Retinal pigment epithelial cell (primary cell): ENCODE measurements at regions not wholly inside any gene's neighbourhood (a gene's known extent, or its start where the extent isn't known, plus 50 kb on each side); places are given as distances from the start of the nearest gene placed in this dataset.

Experiments
- DNase-seq: peaks from one replicate; pipeline ENCODE4 v3.0.0-alpha.2; 2010; ENCODE audit warnings: low read depth
- H3K4me3 ChIP-seq: 2 replicates; pipeline ENCODE4 v1.5.1; 2011; ENCODE audit warnings: mild to moderate bottlenecking, low read length, control low read depth, moderate library complexity
- TF ChIP-seq, protein P1 (sequence below): conservative IDR thresholded peaks from 2 replicates; pipeline ENCODE4 v1.5.1; 2011; ENCODE audit warnings: low read depth, low read length, control low read depth, inconsistent platforms

- TF ChIP-seq, protein P1, sequence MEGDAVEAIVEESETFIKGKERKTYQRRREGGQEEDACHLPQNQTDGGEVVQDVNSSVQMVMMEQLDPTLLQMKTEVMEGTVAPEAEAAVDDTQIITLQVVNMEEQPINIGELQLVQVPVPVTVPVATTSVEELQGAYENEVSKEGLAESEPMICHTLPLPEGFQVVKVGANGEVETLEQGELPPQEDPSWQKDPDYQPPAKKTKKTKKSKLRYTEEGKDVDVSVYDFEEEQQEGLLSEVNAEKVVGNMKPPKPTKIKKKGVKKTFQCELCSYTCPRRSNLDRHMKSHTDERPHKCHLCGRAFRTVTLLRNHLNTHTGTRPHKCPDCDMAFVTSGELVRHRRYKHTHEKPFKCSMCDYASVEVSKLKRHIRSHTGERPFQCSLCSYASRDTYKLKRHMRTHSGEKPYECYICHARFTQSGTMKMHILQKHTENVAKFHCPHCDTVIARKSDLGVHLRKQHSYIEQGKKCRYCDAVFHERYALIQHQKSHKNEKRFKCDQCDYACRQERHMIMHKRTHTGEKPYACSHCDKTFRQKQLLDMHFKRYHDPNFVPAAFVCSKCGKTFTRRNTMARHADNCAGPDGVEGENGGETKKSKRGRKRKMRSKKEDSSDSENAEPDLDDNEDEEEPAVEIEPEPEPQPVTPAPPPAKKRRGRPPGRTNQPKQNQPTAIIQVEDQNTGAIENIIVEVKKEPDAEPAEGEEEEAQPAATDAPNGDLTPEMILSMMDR: no peak
- no peak overlapping the region for H3K4me3 ChIP-seq
- DNase-seq: no peak
Measured at GRCh38 chr6:99017150-99017549, 69.4 kb upstream of the FBXL4 start.

DNA sequence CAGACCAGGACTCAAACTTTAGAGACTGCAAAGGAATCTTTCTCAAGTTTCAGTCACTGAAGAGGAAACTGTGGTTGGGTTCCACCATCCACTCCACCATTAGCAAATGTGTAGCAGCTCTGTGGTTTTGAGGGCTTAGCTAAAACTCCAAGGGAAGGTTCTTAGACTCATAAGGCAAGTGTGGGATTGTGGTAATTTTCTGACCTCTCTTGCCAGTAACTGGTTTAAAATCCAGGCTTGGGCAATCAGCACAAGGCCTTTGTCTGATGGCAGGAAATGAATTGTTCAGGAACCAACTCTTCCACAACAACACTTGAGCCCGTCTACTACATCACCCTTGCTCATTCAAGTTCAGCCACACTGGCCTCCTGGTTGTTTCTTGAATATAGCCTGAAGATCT lies 68.6 kb upstream of the FBXL4 start:
- H3K4me3 ChIP-seq: no peak overlapping the region
- TF ChIP-seq, protein P1: no peak
- DNase-seq: no peak

GRCh38 chr6:99014061-99014460 lies 66.3 kb upstream of the FBXL4 start:
- H3K4me3 ChIP-seq: no peak overlapping the region
- TF ChIP-seq, protein P1: no peak
- DNase-seq: no peak

DNA sequence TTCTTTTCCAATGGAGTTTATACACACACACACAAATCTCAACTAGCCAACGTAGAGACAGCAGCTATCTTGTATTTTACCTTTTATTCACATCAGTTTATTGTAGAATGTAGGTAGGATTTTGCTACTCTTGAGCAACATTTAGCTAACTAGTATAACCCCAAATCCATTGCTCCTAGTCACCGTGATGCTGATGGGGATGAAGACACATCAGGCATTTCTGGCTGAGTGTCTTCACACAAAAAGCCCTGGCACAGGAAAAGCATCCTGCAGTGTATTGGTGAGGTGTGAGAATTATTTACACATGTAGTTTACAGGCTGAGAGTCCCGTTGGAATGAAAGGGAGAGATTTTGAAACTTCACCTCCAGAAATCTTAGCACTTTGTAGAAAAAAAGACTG lies 65.9 kb upstream of the FBXL4 start:
- no peak for DNase-seq
- TF ChIP-seq, protein P1: no peak
- no peak overlapping the region for H3K4me3 ChIP-seq

GRCh38 chr6:99013145-99013544 lies 65.4 kb upstream of the FBXL4 start:
- TF ChIP-seq, protein P1: no peak
- DNase-seq: peak; percentile 79

GRCh38 chr6:99011151-99011550 lies 63.4 kb upstream of the FBXL4 start:
- DNase-seq: no peak
- TF ChIP-seq, protein P1: no peak
- H3K4me3 ChIP-seq: no peak overlapping the region

More at GRCh38 chr6:99013145-99013544, 65.4 kb upstream of the FBXL4 start:
- no peak overlapping the region for H3K4me3 ChIP-seq

DNA sequence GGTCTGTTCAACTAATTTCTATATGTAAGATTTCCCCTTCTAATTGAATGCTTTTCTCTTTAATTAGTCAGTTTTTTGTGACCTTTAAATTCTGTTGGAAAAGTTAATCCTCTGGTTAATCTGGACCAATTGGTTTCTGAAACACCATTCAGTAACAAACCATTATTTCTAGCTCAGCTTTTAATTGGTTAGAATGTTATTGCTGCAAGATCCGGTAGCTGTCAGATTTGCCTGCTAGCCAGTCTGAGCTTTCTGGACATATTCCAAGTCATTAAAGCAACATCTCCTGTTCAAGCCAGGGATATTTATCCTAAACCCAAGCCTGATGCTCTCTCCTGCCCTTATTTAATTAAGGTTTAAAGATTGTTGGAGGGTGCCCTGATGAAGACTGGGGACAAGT lies 55.1 kb upstream of the FBXL4 start:
- H3K4me3 ChIP-seq: no peak overlapping the region
- TF ChIP-seq, protein P1: no peak
- DNase-seq: peak; percentile 94
